H1 (cell line): ENCODE measurements at regions not wholly inside any gene's neighbourhood (a gene's known extent, or its start where the extent isn't known, plus 50 kb on each side); places are given as distances from the start of the nearest gene placed in this dataset.

Experiments used
- CBX8 ChIP-seq: fragments of 300-800, 300-1000 bp; sonication (generic); IDR thresholded peaks from 2 replicates; pipeline ENCODE4 v1.7.1; 2016; ENCODE audit warnings: low read depth, low read length, borderline replicate concordance
- CTCF ChIP-seq, 3 experiments: IDR thresholded peaks; 1 replicate in 2 of 3; 2 replicates in 1 of 3; pipeline versions ENCODE4 v1.5.1 to v1.6.1; 2011; ENCODE audit warnings: low read length in 3 of 3, mild to moderate bottlenecking in 3 of 3, inconsistent platforms in 2 of 3, low read depth in 1 of 3, moderate library complexity in 1 of 3; ENCODE audit not compliant: insufficient read depth in 1 of 3; ENCODE audit errors: control extremely low read depth in 1 of 3
- EZH2 ChIP-seq: fragments of 200-600 bp; sonication (generic); IDR thresholded peaks from 2 replicates; pipeline ENCODE4 v1.7.1; 2012; ENCODE audit warnings: low read depth, mild to moderate bottlenecking, moderate library complexity, low read length, inconsistent platforms; ENCODE audit not compliant: severe bottlenecking
- POLR2AphosphoS5 ChIP-seq: IDR thresholded peaks from 2 replicates; pipeline ENCODE4 v1.6.1; 2011; ENCODE audit warnings: low read depth, low read length
- SP2 ChIP-seq: IDR thresholded peaks from 2 replicates; pipeline ENCODE4 v1.6.1; 2012; ENCODE audit warnings: mild to moderate bottlenecking, low read length, inconsistent platforms
- ZNF274 ChIP-seq: IDR thresholded peaks from 2 replicates; pipeline ENCODE4 v1.7.0; 2012; ENCODE audit warnings: low read length, borderline replicate concordance; ENCODE audit errors: extremely low read depth

GRCh38 chr2:186058614-186059013 is 320.0 kb downstream of the FSIP2 start:
- TF ChIP-seq CBX8 = no peak
- no peak for TF ChIP-seq EZH2
- no peak for TF ChIP-seq POLR2AphosphoS5
- no peak for TF ChIP-seq CTCF (IDR thresholded peaks at IDR 0.05; ENCODE audit: control extremely low read depth in 1 of 3, insufficient read depth in 1 of 3, low read depth in 1 of 3, low read length in 3 of 3)
- TF ChIP-seq SP2 = no peak
- no peak for TF ChIP-seq ZNF274
